Activated T-cell treated with anti-CD3 and anti-CD28 coated beads, Interleukin-2, amount 50 U/mL, for 4 hours (primary cell): ENCODE measurements at regions not wholly inside any gene's neighbourhood (a gene's known extent, or its start where the extent isn't known, plus 50 kb on each side); places are given as distances from the start of the nearest gene placed in this dataset.

Source experiments
- ATAC-seq, 2 donors: fragments of 200-7000 bp; cut with Tn5 transposase; one replicate each; pipeline ENCODE4 v1.10.0; 2021
- DNase-seq: peaks from one replicate; pipeline ENCODE4 v3.0.0-alpha.2; 2020
- H3K27me3 Mint-ChIP-seq: one replicate; pipeline ENCODE4 v1.8.0; 2021; ENCODE audit warnings: low read depth, mixed read lengths
- H3K36me3 Mint-ChIP-seq: one replicate; pipeline ENCODE4 v1.8.0; 2022; ENCODE audit warnings: mixed read lengths; ENCODE audit not compliant: insufficient read depth
- H3K4me1 Mint-ChIP-seq: one replicate; pipeline ENCODE4 v1.8.0; 2021; ENCODE audit warnings: low read depth, mixed read lengths
- H3K4me3 Mint-ChIP-seq: one replicate; pipeline ENCODE4 v1.8.0; 2021; ENCODE audit warnings: mild to moderate bottlenecking, moderate library complexity, mixed read lengths
- H3K9me3 Mint-ChIP-seq: one replicate; pipeline ENCODE4 v1.8.0; 2021; ENCODE audit warnings: mixed read lengths

GRCh38 chr6:14917109-14917910 is 328.6 kb upstream of the JARID2 start:
- no peaks in the 10 kb centered on the region for H3K36me3 Mint-ChIP-seq

DNA sequence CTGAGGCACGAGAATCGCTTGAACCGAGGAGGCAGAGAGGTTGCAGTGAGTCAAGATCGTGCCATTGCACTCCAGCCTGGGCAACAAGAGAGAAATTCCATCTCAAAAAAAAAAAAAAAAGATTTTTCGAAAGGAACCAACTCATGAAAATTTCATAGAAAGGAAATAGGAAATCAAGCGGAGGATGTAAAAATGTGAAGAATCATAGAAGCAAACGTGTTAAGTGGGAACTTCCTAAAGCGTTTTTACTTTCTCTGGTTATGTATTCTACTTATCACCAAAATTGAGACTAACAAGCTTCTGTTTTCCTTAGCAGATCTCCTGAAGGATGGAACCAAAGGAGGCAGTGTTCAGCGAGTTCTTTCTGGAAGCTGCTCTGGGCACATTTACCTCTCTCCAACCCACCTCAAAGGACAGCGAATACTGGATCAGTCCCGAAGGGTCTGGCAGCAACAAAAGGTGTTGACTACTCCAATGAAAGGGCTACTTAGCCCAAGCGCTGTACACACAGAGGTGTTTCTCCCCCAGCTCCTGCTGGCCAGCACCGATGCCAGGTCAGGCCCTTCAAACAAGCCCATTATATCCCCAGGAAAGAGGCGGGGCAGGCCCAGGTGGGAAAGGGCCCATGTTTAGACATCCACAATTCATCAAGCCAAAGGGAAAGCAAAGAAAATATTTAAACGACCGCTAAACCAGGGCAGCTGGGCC is 327.5 kb upstream of the JARID2 start:
- H3K36me3 Mint-ChIP-seq = no peaks in the 10 kb centered on the region

More at GRCh38 chr6:14917109-14917910, 328.6 kb upstream of the JARID2 start:
- ATAC-seq (no peak), DNase-seq (no peak)
- Mint-ChIP-seq H3K4me3 (no peak overlapping the region), H3K4me1 (no peaks in the 10 kb centered on the region), H3K9me3 (no peaks in the 10 kb centered on the region), H3K27me3 (no peaks in the 10 kb centered on the region)

DNA sequence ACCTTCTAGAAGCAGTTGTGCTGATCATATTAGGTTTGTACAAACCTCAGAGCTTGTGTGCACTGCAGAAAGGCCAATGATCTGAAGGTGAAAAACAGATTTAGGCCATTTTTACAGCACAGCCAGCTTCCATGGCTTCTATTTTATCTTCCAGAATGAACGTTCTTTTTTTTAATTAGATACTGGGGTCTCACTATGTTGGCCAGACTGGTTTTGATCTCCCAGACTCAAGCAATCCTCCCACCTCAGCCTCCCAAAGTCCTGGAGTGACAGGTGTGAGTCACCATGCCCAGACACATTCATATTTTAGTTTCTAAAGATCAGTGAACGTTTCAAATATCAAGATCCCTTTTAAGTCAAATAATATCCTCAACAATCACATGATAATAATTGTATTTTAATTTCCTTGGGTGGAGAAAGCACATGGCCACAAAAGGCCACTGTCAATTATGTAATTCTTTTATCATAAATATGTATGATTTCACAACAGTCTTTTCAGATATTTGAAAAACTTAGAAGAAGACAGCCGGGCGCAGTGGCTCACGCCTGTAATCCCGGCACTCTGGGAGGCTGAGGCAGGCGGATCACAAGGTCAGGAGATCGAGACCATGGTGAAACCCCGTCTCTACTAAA is 326.7 kb upstream of the JARID2 start:
- Mint-ChIP-seq H3K27me3 (no peaks in the 10 kb centered on the region), H3K9me3 (no peaks in the 10 kb centered on the region), H3K4me1 (no peaks in the 10 kb centered on the region), H3K36me3 (no peaks in the 10 kb centered on the region), H3K4me3 (no peak overlapping the region)
- no peak for ATAC-seq
- DNase-seq = no peak

More for the DNA sequence above, 327.5 kb upstream of the JARID2 start:
- ATAC-seq = no peak
- H3K9me3 Mint-ChIP-seq = no peaks in the 10 kb centered on the region
- no peak for DNase-seq
- H3K27me3 Mint-ChIP-seq = no peaks in the 10 kb centered on the region
- H3K4me3 Mint-ChIP-seq = no peak overlapping the region
- no peaks in the 10 kb centered on the region for H3K4me1 Mint-ChIP-seq

- no peaks in the 10 kb centered on the region for H3K36me3 Mint-ChIP-seq
- no peaks in the 10 kb centered on the region for H3K27me3 Mint-ChIP-seq
- no peak overlapping the region for H3K4me3 Mint-ChIP-seq
- ATAC-seq (no peak), DNase-seq (no peak)
- no peaks in the 10 kb centered on the region for H3K9me3 Mint-ChIP-seq
- H3K4me1 Mint-ChIP-seq = no peaks in the 10 kb centered on the region
These were observed 325.6 kb upstream of the JARID2 start for GRCh38 chr6:14920276-14920675.

DNA sequence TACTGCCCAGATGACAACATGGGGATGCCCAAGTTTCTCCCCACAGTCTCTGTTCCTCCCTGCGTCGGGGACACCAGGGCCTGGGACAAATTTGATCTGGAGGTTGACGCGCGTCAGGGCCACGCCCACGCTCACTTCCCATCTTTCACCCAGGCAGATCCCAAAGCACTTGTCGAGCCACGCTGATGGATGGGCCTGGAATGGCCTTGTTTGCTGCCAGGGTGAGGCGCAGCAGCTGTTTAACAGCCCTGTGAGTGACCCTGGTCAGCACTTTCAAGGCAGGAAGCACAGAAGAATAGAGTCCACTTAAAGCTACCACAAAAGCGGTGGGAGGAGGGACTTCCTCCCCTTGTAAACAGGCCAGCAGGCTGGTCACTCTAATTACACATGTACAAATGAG is 324.7 kb upstream of the JARID2 start:
- Mint-ChIP-seq H3K4me3 (no peak overlapping the region), H3K4me1 (no peaks in the 10 kb centered on the region), H3K27me3 (no peaks in the 10 kb centered on the region), H3K36me3 (no peaks in the 10 kb centered on the region), H3K9me3 (no peaks in the 10 kb centered on the region)
- ATAC-seq (no peak), DNase-seq (no peak)

DNA sequence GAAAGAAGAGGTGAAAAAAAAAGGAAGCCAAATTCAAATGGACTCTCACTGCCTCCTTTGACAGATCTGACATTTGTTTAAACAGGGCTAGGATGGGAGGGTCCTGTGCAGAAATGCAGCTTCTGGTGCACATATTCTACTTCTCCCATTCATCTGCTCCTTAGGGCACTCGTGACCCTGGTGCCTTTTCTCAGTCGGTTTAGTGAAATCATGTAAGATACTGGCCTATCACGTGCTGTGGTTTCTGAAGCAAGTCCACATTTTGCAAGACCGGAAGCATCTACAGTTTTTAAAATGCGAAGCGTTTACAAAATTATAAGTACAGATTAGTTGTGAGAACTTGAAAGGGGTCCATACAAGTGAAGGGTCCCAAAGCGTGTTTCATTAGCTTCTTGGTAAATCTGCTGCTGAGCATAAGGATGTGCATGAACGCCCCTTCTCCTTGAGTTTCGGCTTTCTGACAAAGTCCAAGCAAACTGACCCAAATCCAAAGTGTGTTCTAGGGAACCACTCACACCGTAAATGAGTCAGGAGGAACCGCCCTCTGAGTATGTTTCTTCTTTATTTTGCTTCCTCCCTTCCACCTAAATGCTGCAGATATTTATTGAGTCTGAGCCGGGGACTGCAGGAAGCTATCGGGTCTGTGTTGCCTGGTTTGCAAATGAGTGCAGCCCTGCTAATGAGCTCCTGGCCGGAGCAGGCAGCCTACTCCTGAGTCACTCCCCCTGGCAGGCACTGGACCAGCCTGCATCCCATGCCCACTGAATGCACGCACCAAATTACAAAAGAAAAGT is 323.8 kb upstream of the JARID2 start:
- no peaks in the 10 kb centered on the region for H3K36me3 Mint-ChIP-seq
- no peak overlapping the region for H3K4me3 Mint-ChIP-seq
- DNase-seq = no peak

DNA sequence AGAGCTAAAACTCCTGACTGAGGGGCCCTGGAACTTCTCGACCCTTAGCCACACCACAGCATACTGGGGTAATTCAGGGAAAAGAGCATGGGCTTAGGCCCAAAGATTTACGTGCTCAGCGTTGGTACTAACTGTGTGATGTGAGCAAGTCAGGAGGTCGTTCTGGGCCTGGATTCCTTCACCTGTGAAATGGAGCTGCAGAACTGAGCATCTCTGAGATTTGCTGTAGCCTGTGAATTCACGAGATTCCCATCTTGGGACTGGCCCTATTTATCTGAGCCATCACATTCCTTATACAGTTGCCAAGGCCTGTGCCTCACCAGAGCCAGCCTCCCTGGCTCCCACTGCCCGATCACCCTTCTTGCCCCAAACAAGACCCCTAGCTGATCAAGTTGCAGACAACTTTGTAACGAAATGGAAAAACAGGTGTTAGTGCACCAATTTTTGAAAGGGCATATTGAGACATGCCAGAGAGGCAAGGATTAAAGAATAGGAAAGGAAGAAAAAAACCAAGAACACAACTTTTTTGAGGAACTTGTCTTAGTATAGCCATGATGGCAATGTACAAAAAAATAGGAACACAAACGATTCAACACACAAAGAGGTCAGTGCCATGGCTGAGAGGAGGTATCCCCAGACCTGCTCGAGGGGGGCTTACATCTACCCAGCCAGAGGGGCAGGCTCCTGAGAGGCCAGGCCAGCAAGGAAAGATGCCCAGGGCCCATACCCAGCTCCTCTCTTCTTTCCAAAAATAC is 323.0 kb upstream of the JARID2 start:
- Mint-ChIP-seq H3K36me3 (no peaks in the 10 kb centered on the region), H3K27me3 (no peaks in the 10 kb centered on the region), H3K9me3 (no peaks in the 10 kb centered on the region), H3K4me3 (no peak overlapping the region), H3K4me1 (no peaks in the 10 kb centered on the region)
- DNase-seq (no peak), ATAC-seq (no peak)

More for the DNA sequence above, 323.8 kb upstream of the JARID2 start:
- no peaks in the 10 kb centered on the region for H3K9me3 Mint-ChIP-seq
- no peak for ATAC-seq
- H3K27me3 Mint-ChIP-seq = no peaks in the 10 kb centered on the region
- H3K4me1 Mint-ChIP-seq = no peaks in the 10 kb centered on the region

- Mint-ChIP-seq H3K27me3 (no peaks in the 10 kb centered on the region), H3K9me3 (no peaks in the 10 kb centered on the region), H3K36me3 (no peaks in the 10 kb centered on the region), H3K4me3 (no peak overlapping the region), H3K4me1 (no peaks in the 10 kb centered on the region)
- ATAC-seq (no peak), DNase-seq (no peak)
These were observed 321.5 kb upstream of the JARID2 start for GRCh38 chr6:14924126-14925024.

GRCh38 chr6:14925025-14925698 is 320.7 kb upstream of the JARID2 start:
- H3K27me3 Mint-ChIP-seq = no peaks in the 10 kb centered on the region
- H3K4me3 Mint-ChIP-seq = no peak overlapping the region
- H3K9me3 Mint-ChIP-seq = no peaks in the 10 kb centered on the region
- no peaks in the 10 kb centered on the region for H3K4me1 Mint-ChIP-seq
- no peak for ATAC-seq
- DNase-seq = no peak
- no peaks in the 10 kb centered on the region for H3K36me3 Mint-ChIP-seq

DNA sequence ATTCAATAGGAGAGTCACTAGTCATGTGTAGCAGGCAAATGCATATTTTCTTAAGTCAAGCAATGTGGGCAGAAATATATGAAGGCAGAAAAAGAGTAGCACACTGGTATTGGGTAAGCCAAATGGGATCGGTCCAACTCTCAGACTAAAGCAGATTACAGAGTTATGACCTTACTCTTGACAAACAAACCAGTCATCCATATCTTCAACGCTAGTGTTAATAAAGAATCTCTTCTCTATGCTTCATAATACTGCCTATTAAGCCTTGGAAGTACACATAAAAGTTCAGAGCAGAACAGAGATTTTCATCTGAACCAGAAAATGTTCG is 320.2 kb upstream of the JARID2 start:
- no peak for DNase-seq
- Mint-ChIP-seq H3K9me3 (no peaks in the 10 kb centered on the region), H3K36me3 (no peaks in the 10 kb centered on the region), H3K4me3 (no peak overlapping the region), H3K4me1 (no peaks in the 10 kb centered on the region), H3K27me3 (no peaks in the 10 kb centered on the region)
- no peak for ATAC-seq

GRCh38 chr6:14927398-14927797 is 318.5 kb upstream of the JARID2 start:
- no peak for DNase-seq
- H3K36me3 Mint-ChIP-seq = peaks cover 2% of the 10 kb centered on the region
- no peak for ATAC-seq
- no peak overlapping the region for H3K4me3 Mint-ChIP-seq
- H3K9me3 Mint-ChIP-seq = no peaks in the 10 kb centered on the region
- no peaks in the 10 kb centered on the region for H3K4me1 Mint-ChIP-seq
- no peaks in the 10 kb centered on the region for H3K27me3 Mint-ChIP-seq

DNA sequence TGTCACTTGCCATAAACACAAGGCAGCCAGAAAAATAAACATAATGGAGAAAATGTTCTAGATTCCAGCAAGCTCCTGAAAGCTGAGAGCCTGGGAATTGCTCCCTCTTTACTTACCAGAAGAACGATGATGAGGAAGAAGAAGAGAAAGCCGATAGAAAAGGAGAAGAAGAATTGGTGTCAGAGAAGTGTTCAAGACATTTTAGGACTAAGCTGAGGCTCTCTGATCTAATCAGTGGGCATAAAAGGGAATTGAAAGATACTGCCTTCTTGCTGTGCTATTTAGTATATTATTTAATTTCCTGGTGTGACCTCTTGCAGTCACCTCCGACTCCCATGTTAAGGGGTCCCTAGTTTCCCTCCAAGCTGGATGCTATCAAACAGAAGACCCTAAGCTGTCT is 316.6 kb upstream of the JARID2 start:
- no peaks in the 10 kb centered on the region for H3K27me3 Mint-ChIP-seq
- DNase-seq = no peak

More for the DNA sequence above, 316.6 kb upstream of the JARID2 start:
- H3K9me3 Mint-ChIP-seq = no peaks in the 10 kb centered on the region
- no peaks in the 10 kb centered on the region for H3K4me1 Mint-ChIP-seq
- H3K4me3 Mint-ChIP-seq = no peak overlapping the region
- H3K36me3 Mint-ChIP-seq = peaks cover 2% of the 10 kb centered on the region
- ATAC-seq = no peak
